Testis (tissue), 2 donors: ENCODE measurements at regions not wholly inside any gene's neighbourhood (a gene's known extent, or its start where the extent isn't known, plus 50 kb on each side); places are given as distances from the start of the nearest gene placed in this dataset.

Source experiments
- DNase-seq: peaks from one replicate; pipeline ENCODE4 v3.0.0-alpha.2; 2019
- H3K27ac ChIP-seq, 2 donors: fragments of 200-600 bp; sonication (generic); one replicate each; pipeline ENCODE4 v1.5.1; 2019
- H3K27me3 ChIP-seq: fragments of 200-600 bp; sonication (generic); one replicate; pipeline ENCODE4 v1.5.1; 2019
- H3K36me3 ChIP-seq: fragments of 200-600 bp; sonication (generic); one replicate; pipeline ENCODE4 v1.5.1; 2017; ENCODE audit warnings: low read depth; ENCODE audit errors: missing control alignments
- H3K4me1 ChIP-seq: fragments of 200-600 bp; sonication (generic); one replicate; pipeline ENCODE4 v1.5.1; 2019
- H3K4me3 ChIP-seq, 2 donors: fragments of 200-600 bp; sonication (generic); one replicate each; pipeline ENCODE4 v1.5.1; 2017 to 2019
- H3K9me3 ChIP-seq: fragments of 200-600 bp; sonication (generic); one replicate; pipeline ENCODE4 v1.5.1; 2017
- CTCF ChIP-seq, 3 experiments: fragments of 450-650 bp in 2 of 3; fragments of 200-600 bp in 1 of 3; sonication (generic) in 1 of 3; IDR thresholded peaks; one replicate each; pipeline ENCODE4 v1.5.1; 2016 to 2019; ENCODE audit warnings: antibody characterized with exemption in 3 of 3, mild to moderate bottlenecking in 2 of 3, moderate library complexity in 1 of 3
- POLR2A ChIP-seq: fragments of 450-650 bp; IDR thresholded peaks from one replicate; pipeline ENCODE4 v1.6.1; 2017; ENCODE audit warnings: antibody characterized with exemption, mild to moderate bottlenecking, moderate library complexity
- WGBS, 2 donors: methylation state at CpG; one replicate each; pipeline ENCODE4 v1.1.5; 2018; 5-methylcytosine and 5-hydroxymethylcytosine counted together
- intact Hi-C: fragments of 100-400 bp; cut with DNase I; formaldehyde crosslinking; loops from one replicate; pipeline ENCODE4 v1.15.1; 2023; ENCODE audit warnings: low total_unique reads

DNA sequence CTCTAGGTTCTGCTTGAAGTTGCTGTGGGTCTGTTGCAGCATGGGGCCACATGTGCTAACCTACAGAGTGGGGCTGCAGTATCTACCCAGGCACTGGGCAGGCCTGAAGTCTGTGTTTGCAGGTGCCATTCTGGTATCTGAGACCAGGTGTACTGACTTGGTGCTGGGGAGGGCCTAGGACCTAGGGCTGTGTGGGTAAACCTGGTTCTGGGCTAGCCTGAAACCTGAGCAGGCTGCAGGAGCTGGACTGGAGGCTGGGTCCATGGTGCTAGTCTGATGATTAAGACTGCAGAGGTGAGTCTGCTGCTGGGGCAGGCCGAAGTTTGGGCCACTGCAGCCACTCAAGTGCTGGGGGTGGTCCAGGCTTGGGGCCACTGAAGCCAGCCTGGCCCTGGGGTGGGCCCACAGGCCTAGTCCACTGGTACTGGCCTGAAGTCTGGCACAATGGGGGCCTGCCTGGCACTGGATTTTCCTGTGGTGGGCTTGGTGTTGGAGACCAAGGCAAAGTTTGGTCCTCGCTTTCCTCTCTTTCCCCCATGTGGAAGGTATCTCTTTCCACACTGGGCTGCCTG, 310.6 kb downstream of the NDFIP2 start:
- no peak for TF ChIP-seq CTCF (IDR thresholded peaks at IDR 0.05)
- no peak for TF ChIP-seq POLR2A
- 92 to 100% methylated on average over 1 to 2 of the region's 2 CpGs for WGBS, 2 donors
- intact Hi-C loops: no loop called here
- no peak for DNase-seq
- Histone ChIP-seq H3K4me1 (no peaks in the 10 kb centered on the region), H3K4me3 (no peak overlapping the region), H3K27ac (no peak overlapping the region), H3K9me3 (no peaks in the 10 kb centered on the region), H3K27me3 (no peaks in the 10 kb centered on the region), H3K36me3 (no peaks in the 10 kb centered on the region)

DNA sequence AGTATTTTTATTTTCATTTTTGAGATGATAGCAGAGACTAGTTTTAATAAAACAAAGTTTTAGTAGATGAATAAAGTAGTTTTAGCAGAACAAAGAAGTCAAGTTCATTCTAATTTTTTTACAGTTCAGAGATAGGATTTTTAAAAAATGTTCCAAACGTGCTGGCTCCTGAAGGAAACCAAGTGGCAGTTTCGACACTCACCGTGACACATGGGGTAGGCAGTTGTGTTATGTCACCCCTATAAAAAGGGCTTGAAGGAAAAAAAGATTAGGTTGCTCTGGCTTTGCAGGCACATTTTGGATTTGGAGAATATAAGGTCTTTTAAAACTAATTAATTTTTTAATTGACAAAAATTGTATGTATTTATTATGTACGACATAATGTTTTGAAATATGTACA, 305.2 kb downstream of the NDFIP2 start:
- H3K36me3 ChIP-seq: no peaks in the 10 kb centered on the region
- no peaks in the 10 kb centered on the region for H3K9me3 ChIP-seq
- no peak overlapping the region for H3K27ac ChIP-seq
- no peak for TF ChIP-seq POLR2A
- TF ChIP-seq CTCF (IDR thresholded peaks at IDR 0.05): no peak
- 93 to 94% methylated on average over 4 of the region's 4 CpGs for WGBS, 2 donors
- H3K4me1 ChIP-seq: no peaks in the 10 kb centered on the region
- no peaks in the 10 kb centered on the region for H3K27me3 ChIP-seq
- DNase-seq: no peak
- intact Hi-C loops: no loop called here
- no peak overlapping the region for H3K4me3 ChIP-seq

GRCh38 chr13:79782541-79783205, 301.7 kb downstream of the NDFIP2 start:
- no peaks in the 10 kb centered on the region for H3K27me3 ChIP-seq
- WGBS, 2 donors: 54 to 67% methylated on average over 14 of the region's 14 CpGs
- H3K27ac ChIP-seq: no peak overlapping the region
- TF ChIP-seq POLR2A (no peak), CTCF (IDR thresholded peaks at IDR 0.05) (no peak)
- H3K4me3 ChIP-seq: no peak overlapping the region
- no peaks in the 10 kb centered on the region for H3K36me3 ChIP-seq
- no peaks in the 10 kb centered on the region for H3K9me3 ChIP-seq
- DNase-seq: peak; percentile 30
- intact Hi-C loops: no loop called here
- H3K4me1 ChIP-seq: no peaks in the 10 kb centered on the region

DNA sequence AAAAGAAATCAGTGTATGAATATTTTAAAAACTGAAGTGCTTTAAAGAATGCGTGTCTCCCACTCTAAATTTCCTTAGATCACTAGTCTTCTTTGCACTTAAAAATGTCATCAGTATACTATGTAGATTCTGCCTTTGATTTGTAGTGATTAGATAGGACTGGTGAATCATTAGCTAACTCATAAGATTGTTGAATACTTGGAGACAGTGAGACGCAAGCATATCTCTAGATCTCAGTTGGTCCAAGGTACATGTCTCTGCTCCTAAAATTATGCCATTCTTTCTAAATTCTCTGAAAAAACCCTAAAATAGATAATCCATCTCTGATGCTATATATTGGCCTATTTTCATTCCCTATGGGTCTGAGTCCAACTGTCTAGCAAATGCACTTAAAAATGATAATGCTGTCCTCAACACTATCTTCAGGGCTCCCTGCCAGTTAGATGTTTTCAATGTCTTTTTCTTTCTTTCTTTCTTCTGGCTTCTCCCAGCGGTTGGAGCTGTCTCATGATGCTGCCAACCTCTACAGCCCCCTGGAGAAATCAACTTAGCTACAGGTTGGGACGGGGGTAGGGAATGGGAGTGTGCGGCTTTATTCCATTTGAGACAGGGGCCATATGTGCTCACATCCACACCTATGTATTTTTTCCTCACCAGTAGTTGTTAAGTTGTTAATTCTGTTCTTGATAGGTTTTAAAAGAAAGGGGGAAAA, 301.0 kb downstream of the NDFIP2 start:
- no peaks in the 10 kb centered on the region for H3K27me3 ChIP-seq
- no peak overlapping the region for H3K4me3 ChIP-seq
- intact Hi-C loops: no loop called here
- no peaks in the 10 kb centered on the region for H3K9me3 ChIP-seq
- WGBS, 2 donors: 89 to 90% methylated on average over 5 of the region's 5 CpGs
- DNase-seq: no peak
- no peak overlapping the region for H3K27ac ChIP-seq
- no peaks in the 10 kb centered on the region for H3K4me1 ChIP-seq
- TF ChIP-seq POLR2A: no peak
- H3K36me3 ChIP-seq: no peaks in the 10 kb centered on the region

DNA sequence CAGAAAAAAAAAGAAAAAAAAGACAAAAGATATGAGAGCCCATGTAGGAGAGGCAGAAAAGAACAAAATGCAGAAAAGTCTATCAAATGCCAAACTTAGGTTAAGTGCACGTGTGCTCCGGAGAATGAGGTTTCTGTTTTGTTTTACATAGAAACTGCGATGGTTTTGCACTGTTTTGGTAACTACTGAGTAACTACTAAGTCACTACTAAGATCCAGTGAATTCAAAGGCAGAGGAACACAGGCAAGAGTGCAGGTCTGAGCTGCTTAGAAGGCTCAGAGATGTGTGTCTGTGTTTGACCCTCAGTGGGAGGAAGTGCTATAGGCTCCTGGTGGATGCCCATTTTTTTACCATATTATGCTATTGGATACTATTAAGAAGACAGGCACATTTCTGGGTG, 299.3 kb downstream of the NDFIP2 start:
- H3K9me3 ChIP-seq: no peaks in the 10 kb centered on the region
- no peak for TF ChIP-seq POLR2A
- 51 to 76% methylated on average over 3 of the region's 3 CpGs for WGBS, 2 donors
- H3K27ac ChIP-seq: no peak overlapping the region
- H3K4me3 ChIP-seq: no peak overlapping the region
- no peaks in the 10 kb centered on the region for H3K36me3 ChIP-seq
- H3K27me3 ChIP-seq: no peaks in the 10 kb centered on the region
- intact Hi-C loops: no loop called here
- H3K4me1 ChIP-seq: no peaks in the 10 kb centered on the region
- no peak for DNase-seq
